ENCODE measurements at regions not wholly inside any gene's neighbourhood (a gene's known extent, or its start where the extent isn't known, plus 50 kb on each side); places are given as distances from the start of the nearest gene placed in this dataset.

DNA sequence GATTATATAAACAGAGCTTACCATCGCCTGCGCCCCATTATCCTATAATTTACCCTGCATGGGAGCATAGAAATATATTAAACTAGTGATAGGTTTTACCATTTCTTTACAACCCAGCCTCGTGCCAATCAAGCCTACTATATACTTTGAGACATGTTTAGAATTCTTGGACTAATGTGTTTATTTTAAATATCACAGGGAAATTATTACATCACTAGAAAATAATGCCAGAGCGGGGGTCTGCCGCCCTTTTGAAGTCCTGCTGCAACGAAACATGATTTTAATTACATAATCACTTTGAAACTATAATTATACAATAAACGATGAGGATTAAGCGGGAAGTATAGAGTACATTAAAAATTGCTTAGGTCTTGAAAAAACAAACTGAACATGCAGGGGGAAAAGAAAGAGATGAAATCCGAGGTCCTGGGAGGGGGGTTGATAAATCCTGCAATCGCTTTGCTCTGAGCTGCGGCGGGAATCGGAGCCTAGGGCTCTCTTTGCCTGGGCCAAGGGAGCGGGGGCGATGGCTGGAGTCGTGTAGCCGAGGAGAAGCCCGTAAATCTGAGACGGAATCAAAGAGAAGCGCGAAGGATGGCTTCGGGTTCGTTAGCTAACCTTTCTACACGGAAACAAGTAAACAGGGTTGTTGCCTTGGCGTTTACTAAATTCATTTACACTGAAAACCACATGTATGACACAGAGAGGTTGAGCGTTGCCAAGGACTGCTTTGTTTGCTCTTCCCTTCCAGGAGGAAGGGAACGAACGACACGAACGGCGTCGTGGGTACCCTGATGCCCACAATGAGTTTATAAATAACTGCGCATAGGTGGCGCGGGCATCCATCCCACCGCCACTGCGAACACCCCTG lies 127.6 kb downstream of the TMEM174 start:
- TF ChIP-seq, protein P1, sequence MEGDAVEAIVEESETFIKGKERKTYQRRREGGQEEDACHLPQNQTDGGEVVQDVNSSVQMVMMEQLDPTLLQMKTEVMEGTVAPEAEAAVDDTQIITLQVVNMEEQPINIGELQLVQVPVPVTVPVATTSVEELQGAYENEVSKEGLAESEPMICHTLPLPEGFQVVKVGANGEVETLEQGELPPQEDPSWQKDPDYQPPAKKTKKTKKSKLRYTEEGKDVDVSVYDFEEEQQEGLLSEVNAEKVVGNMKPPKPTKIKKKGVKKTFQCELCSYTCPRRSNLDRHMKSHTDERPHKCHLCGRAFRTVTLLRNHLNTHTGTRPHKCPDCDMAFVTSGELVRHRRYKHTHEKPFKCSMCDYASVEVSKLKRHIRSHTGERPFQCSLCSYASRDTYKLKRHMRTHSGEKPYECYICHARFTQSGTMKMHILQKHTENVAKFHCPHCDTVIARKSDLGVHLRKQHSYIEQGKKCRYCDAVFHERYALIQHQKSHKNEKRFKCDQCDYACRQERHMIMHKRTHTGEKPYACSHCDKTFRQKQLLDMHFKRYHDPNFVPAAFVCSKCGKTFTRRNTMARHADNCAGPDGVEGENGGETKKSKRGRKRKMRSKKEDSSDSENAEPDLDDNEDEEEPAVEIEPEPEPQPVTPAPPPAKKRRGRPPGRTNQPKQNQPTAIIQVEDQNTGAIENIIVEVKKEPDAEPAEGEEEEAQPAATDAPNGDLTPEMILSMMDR (IDR thresholded peaks at IDR 0.05) = no peak
- Mint-ChIP-seq H3K27me3 (peaks cover 80% of the 10 kb centered on the region), H3K36me3 (ENCODE audit: low read depth) (no peaks in the 10 kb centered on the region), H3K27ac (no peak overlapping the region), H3K4me3 (no peak overlapping the region), H3K4me1 (peaks cover 17% of the 10 kb centered on the region), H3K9me3 (no peaks in the 10 kb centered on the region)
- no peak for ATAC-seq (ENCODE audit: low read depth)
- no peak for DNase-seq
- intact Hi-C loops (cut with micrococcal nuclease) = no loop called here
- CTCF ChIA-PET = no interaction called here
- POLR2A ChIA-PET = no interaction called here

DNA sequence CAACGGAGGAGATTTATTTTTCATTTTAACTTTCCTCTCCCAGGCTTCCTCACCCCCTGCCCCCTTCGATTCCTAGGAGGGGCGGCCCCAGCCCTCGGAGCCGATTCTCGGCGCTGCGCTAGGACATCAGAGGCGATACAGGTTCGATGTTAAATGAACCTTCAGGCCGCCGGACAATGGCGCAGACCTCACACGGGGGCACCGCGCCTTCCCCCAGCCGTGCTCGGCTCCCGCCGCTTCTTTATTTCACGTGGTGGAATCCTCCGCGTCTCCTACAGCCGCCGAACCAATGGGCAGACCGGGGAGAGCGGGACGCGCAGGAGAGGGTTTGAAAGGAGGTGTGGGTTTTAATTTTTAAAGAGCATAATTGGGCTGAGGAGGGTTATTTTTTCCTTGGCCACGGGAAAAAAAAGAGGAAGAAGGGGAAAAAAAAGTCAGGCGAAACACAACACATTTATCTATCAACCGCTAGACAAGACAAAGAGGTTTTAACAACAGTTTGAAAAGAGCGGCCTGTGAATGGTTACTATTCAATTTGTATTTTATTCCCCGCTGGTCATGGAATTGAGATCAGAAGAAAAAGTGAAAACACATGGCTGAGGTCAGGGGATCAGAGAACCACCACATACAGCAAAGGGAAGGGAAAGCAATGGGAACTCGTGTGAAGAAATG lies 126.8 kb downstream of the TMEM174 start:
- H3K9me3 Mint-ChIP-seq = no peaks in the 10 kb centered on the region
- H3K36me3 Mint-ChIP-seq (ENCODE audit: low read depth) = no peaks in the 10 kb centered on the region
- H3K27ac Mint-ChIP-seq = no peak overlapping the region
- peaks cover 17% of the 10 kb centered on the region for H3K4me1 Mint-ChIP-seq
- no peak for ATAC-seq (ENCODE audit: low read depth)
- no peak for DNase-seq
- no peak overlapping the region for H3K4me3 Mint-ChIP-seq
- CTCF ChIA-PET = no interaction called here
- TF ChIP-seq, protein P1 (IDR thresholded peaks at IDR 0.05) = no peak
- intact Hi-C loops (cut with micrococcal nuclease) = loop anchor here (2.0 kb wide), 1 partner anchor 151 kb away; no protein-coding TSS in a partner anchor
- H3K27me3 Mint-ChIP-seq = peaks cover 81% of the 10 kb centered on the region
- POLR2A ChIA-PET = no interaction called here

DNA sequence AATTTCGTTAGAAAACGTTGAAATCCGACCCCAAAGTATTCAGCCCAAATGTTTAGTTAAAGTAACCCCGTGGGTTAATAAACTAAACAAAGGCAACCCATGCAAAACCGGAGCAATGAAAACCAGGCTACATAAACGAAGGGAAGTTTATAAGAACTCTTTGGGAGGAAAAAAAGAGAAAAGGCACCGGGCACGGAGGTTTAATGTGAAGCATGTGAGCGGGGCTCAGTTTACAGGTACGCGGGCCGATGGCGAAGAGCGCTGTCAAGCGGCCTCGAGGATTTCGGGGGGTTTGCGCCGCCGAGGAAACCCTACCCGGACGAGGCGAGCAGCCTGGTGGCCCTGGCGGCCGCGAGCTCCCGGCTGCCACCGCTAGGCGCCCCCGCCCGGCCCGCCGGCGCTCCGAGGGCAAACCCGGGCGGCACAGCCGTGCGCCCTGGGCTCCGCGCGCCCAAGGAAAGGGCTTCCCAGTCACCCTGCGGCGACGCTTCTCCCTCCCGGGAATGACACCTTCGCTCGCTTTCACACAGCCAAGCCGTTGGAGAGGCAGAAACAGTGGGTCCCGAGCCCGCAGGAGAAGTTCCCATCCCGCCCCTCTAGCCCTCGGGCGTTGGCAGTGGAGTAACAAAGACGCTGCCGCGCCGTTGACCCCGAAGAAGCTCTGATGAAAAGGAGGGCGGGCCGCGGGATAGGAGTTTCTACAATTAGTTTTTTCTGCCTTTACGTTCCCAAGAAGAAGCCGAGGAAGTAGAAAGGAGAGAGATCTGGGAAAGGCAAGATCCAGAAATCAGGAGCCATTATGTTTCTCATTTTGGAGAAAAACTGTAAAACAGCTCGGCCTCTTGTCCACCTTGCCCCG lies 126.0 kb downstream of the TMEM174 start:
- H3K27me3 Mint-ChIP-seq = peaks cover 81% of the 10 kb centered on the region
- TF ChIP-seq, protein P1 (IDR thresholded peaks at IDR 0.05) = no peak
- H3K4me3 Mint-ChIP-seq = no peak overlapping the region
- H3K9me3 Mint-ChIP-seq = no peaks in the 10 kb centered on the region
- H3K4me1 Mint-ChIP-seq = peaks cover 17% of the 10 kb centered on the region
- intact Hi-C loops (cut with micrococcal nuclease) = loop anchor here (2.0 kb wide), 1 partner anchor 152 kb away; no protein-coding TSS in a partner anchor
- ATAC-seq (ENCODE audit: low read depth) = no peak
- ChIA-PET POLR2A (no interaction called here), CTCF (no interaction called here)
- H3K27ac Mint-ChIP-seq = no peak overlapping the region
- DNase-seq = no peak
- H3K36me3 Mint-ChIP-seq (ENCODE audit: low read depth) = no peaks in the 10 kb centered on the region

DNA sequence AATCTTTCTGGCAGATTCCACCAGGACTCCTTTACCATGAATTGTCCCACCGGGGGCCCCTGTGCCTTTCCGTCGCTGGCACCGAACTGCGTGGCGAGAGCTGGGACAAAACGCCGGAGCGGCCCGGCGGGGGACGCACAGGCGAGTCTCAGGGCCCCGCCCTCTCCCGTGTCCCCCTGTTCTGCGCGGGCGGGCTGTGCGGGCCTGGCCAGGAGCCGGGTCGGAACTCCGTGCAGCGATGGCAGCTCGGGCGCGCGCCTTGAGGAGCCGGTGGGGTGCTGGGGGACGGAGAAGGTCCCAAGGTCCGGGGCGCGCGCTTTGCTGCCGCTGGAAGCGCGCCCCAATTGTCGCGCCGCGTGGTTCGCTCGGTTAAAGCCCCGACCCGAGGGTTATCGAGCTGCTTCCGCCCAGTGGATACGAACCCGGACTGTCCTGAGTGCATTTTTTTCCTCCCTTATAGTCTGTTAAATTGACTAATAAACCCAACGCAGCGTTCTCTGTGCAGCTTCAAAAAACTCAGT lies 125.3 kb downstream of the TMEM174 start:
- Mint-ChIP-seq H3K9me3 (no peaks in the 10 kb centered on the region), H3K27me3 (peaks cover 76% of the 10 kb centered on the region), H3K36me3 (ENCODE audit: low read depth) (no peaks in the 10 kb centered on the region), H3K4me3 (no peak overlapping the region), H3K4me1 (peaks cover 13% of the 10 kb centered on the region), H3K27ac (no peak overlapping the region)
- CTCF ChIA-PET = no interaction called here
- intact Hi-C loops (cut with micrococcal nuclease) = loop anchor here (2.0 kb wide), 1 partner anchor 152 kb away; no protein-coding TSS in a partner anchor
- TF ChIP-seq, protein P1 (IDR thresholded peaks at IDR 0.05) = no peak
- no peak for DNase-seq
- ATAC-seq (ENCODE audit: low read depth) = no peak
- POLR2A ChIA-PET = no interaction called here

Measured in activated B cell treated with CpG ODN at 0.5 μM for 24 hours (primary cell).